EL (cell line): ENCODE measurements at regions not wholly inside any gene's neighbourhood (a gene's known extent, or its start where the extent isn't known, plus 50 kb on each side); places are given as distances from the start of the nearest gene placed in this dataset.

Experiments used
- DNase-seq: peaks from one replicate; pipeline ENCODE4 v3.0.0-alpha.2; 2016

DNA sequence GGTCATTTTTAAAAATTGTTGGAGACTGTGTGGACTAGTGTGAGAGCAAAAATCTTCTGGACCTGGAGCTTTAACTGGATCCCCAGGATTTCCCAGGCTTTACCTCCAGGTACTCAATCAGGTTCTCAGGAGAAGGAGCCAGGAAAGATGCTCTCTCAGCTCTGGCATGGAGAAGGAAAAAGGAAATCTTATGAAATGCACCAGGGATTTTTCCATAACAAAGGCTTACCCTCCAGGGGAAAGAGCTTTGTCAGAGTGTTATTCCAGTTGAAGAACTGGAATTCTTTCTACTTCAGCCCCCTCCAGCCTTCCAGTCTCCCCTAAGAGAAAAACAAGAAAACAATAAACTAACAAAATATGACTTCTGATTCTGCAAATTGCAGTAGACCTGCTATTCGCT lies 436.7 kb upstream of the ANKRD30A start:
- no peak for DNase-seq

DNA sequence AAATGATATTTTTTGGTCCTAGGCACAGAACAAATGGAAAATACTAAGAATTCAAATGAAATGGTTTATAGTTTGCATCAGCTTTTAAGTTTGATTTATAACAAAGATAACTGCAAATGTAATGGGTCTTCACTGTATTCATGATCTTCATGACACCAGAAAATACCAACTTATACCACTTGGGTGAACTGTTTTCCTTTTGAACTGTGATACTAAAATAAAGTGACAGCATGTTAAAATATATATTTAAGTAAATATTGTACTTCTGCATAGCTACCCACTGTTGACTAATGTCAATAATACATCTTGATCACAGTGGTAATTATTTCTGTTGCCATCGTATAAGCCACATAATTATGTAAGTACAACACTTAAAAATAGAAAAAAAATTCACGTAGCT lies 442.0 kb upstream of the ANKRD30A start:
- no peak for DNase-seq

DNA sequence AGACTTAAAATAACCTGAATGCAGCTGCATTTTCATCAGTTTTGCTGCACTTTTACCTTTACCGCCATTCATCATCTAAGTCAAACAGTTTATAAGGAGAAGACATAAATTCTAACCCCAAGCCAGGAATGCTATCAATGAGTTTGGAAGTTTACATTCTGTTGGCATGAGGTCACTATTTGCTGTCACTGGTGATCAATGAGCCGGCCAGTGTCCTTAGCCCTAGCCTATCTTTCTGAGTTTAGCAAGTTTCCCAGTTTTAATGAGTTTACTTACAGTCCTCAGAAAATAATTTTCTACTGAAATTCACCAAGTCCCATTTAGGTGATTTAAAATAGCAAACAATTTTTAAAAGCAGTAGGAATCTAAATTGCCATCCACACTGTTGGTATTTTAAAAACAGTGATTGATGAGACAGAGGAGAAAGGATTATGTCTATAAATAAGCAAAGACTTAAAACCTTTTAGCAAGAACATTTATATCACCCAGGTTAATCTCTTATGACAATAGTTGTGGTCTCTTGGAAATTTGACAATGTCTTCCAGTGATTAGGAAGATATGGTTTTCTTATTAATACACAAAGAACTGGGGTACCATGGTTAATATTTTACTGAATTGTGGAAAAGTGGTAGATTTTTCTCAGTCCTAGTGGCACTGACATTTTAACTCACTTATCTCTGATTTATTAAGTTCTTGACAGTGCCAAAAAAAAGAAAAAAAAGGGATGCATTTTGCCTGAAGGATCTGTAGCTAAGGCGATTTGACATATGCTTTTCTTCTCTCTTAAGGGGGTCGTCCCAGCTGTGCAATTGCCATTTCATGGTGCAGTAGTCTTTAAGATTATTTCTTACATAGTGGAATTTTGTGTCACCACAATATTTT lies 443.4 kb upstream of the ANKRD30A start:
- no peak for DNase-seq

DNA sequence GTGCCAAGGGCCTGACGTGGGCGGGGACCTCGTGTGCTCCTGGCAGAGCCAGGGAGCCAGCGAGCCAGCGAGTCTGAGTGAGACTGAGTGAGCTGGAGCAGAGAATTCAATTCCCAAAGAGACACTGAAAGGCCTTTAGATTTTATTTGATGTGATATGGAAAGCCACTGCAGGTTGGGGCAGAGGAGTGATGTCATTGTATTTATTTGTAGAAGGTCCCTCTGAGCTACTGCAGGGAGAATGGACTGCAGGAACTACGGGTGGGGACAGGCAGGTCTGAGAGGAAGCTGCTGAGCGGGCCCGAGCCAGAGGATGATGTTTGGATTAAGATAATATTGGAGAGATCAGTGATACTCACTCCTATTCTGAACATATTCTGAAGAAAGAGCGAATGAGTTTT lies 445.8 kb upstream of the ANKRD30A start:
- no peak for DNase-seq

DNA sequence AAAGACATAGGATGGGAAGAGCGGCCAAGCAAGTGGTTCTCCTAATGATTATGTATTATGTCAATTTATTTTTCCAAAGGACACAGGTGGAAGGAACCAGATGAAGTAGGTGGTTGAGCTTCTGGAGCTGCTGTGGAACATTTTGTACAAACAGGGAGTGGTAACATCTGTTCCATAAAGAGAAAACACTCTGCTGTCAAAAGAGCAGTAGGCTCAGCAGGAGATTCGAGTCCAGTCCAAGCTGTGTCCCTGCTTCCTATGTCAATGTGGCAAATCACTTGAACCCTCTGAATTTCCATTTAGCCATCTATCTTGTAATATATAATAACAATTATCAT lies 448.0 kb upstream of the ANKRD30A start:
- no peak for DNase-seq

DNA sequence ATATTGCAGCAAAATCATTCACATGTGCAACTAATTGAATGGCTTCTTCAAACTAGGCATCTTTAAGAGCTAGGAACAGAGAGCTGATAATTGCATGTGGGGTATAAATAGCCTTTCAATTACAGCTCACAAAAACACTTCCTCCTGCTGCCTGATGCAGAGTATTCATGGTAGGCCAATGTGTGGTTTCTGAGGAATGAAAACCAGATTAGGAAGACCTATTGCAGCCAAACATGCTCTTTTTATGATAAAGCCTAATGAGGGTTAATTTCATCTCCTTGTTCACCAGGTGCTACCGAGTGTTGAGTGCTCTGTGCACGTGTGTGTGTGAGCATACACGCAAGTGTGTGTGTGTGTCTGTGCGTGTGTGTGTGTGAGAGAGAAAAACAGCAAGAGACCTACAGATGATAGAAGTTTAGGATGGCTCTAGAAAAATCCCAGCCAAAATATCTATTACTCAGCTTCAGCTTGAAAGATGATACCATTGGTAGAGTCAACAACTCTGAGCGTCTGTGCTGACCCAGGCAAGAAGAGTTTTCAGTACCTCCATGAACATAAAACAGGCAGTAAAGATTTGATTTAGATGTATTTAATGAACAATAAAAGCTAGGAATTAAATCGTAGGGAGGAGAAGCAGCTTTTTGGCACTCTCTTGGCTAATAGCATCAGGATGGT lies 448.5 kb upstream of the ANKRD30A start:
- no peak for DNase-seq

DNA sequence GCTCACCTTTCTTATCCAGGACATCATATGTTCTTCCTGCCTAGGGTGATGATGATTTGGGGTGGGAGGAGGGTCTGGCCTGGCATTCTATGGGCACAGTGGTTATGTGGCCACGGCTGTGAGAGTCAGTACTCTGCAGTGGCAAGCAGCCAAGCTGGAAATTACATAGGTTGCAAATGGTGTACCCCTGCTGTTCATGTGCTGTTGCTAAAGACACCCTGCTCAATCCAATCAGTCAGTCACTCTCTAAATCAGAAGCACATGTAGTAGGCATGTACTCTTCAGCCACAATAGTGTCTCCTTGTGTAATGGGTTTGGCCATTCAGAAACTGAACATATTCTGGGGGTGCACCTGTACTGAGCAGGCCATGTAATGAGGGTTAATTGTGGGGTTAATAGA lies 449.1 kb upstream of the ANKRD30A start:
- no peak for DNase-seq

DNA sequence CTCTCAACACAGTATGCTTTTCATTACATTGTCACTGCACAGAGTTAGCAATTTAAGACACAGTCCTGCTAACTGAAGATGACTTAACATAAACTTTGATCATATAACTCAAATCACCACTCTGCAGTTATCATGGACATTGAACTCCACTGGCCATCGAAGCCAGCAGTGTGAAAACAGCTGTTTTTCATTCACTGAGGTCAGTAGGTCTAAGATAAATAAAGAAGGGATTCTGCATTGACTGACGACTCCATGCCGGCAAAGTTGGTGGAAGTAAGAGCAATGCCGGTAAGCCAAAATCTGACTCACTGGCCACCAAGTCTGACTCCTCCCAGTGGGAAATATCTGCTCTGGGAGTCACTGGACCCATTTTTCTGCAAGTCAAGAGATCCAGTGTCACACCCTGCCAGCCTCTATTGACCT lies 449.9 kb upstream of the ANKRD30A start:
- DNase-seq: peak; percentile 56

GRCh38 chr10:36671607-36672006 lies 453.8 kb upstream of the ANKRD30A start:
- peak; percentile 21 for DNase-seq

DNA sequence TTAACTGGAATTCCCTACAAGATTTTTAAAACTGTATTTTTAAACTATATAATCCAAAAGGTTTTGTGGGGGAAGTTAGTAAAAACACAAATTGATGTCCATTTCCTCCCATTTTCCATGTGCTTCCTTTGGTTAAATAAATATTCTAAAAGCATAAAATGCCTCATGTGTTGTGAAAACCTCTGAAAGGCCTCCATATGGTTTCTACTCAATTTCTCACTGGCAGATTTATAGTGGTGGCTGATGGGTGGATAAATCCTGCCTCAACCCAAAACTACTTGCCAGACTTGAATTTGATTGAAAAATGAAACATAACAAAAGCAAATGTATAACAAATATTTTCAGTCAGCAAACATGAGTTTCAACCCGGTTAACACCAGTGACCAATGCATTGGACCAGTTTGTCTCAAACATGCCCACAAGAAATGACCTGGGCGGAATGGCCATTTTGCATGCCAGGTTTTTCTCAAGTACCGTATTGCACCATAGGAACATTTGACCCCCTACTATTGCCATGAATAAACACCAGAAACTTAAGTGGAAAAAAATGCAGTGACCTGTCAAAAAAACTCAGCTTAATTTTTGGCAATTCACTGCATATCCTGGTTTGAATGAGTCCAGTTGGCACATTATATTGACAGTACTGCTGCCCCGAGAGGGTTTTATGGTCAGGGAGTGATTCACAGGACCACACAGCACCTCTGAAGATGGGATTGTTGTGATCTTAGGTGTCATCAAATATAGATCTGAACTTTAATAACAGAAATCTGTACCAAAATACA lies 454.6 kb upstream of the ANKRD30A start:
- no peak for DNase-seq

GRCh38 chr10:36669615-36670352 lies 455.6 kb upstream of the ANKRD30A start:
- no peak for DNase-seq

DNA sequence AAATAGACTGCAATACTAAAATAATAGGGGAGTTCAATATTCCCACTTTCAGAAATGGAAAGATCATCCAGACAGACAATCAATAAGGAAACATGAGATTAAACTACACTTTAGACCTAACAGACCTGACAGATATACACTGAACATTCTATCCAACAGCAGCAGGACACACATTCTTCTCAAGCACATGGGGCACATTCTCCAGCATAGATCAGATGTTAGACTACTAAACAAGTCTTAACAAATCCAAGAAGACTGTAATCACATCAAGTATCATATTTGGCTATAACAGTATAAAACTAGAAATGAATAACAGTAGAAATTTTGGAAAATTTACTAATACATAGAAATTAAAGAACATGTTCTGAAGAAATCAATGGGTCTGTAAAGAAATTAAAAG lies 458.9 kb upstream of the ANKRD30A start:
- DNase-seq: no peak

- DNase-seq: no peak
Measured at GRCh38 chr10:36662571-36662970, 462.8 kb upstream of the ANKRD30A start.

- no peak for DNase-seq
Measured at GRCh38 chr10:36650274-36650673, 475.1 kb upstream of the ANKRD30A start.

- no peak for DNase-seq
Measured at GRCh38 chr10:36647540-36647939, 477.9 kb upstream of the ANKRD30A start.

DNA sequence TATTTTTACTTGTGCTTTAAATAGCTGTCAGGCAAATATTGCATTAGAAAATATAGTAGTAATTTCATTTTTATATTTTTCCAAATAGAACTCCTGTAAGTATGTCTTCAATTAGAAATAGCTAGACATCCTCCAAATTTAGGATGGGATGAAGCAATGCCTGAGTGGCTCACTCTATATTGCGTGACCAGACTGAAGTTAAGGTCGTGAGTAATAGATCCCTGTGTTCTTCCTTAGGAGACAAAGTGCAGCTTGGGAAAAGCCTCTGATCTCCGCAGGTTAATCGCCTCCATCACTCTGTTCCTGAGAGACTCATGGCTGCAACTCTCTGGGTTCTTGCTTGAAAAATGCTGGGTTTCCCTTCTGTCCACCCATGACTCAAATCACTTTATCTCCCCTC lies 484.8 kb upstream of the ANKRD30A start:
- no peak for DNase-seq

- DNase-seq: no peak
Measured at GRCh38 chr10:36638462-36639155, 486.8 kb upstream of the ANKRD30A start.

GRCh38 chr10:36636879-36637278 lies 488.5 kb upstream of the ANKRD30A start:
- DNase-seq: no peak

DNA sequence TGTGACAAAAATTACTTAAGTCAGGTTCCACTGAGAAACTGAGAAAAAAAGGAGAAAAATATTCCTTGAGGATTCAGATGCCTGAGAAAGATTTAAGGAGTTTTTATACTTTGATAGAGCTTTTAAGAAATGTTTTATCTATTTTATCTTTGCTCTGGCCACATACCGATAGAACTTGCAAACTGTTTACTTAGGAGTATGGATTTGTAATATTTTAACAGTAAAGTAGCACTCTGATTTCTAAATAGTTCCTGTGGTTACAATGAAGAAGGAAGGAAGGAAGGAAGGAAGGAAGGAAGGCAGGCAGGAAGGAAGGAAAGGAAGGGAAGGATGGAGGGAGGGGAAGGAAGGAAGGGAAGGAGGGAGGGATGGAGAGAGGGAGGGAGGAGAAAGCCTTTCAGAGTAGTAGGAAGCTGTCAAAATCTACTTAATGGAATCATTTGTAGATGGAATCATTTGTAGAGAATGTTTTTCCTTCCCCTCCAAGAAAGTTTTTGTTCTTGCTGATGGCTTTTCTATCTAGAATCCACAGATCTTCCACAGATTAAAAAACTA lies 489.0 kb upstream of the ANKRD30A start:
- DNase-seq: no peak

- peak; percentile 44 for DNase-seq
Measured at GRCh38 chr10:36634916-36635315, 490.5 kb upstream of the ANKRD30A start.

DNA sequence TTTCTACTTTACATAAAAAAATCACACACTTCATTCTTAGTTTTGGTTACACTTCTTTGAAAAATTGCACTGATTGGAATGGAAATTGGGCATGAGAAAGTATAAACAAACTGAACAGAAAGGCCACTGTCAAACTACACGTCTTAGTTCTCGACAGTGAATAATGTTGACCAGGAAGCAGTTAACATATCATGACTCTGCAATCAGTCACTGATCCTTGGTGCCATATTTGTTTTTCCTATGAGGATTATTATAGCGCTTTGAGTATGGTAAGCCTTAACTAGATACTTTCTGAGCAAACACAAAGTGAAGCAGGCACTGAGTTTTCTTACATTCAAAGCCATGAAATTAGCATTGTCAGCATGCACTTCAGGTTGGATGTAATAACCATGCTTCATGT lies 495.1 kb upstream of the ANKRD30A start:
- DNase-seq: no peak

DNA sequence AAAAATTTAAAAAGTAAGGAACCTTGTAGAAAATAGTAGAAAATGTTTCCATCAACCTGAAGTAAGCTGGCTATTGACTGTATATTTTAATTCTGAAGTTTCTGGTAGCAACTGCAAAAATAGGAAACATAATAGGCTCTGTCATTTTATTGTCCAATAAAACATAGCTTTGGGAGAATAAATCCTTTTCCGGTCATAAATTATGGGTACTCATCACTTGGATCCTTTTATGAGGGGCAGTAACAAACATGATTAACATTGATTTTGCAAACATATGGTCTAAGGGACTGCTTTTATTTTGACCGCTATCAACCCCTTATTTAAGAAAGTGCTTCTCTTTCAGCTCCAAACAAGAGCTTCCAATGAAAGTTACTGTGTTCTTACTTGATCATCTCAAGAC lies 495.9 kb upstream of the ANKRD30A start:
- no peak for DNase-seq
